PC-9 (cell line): ENCODE measurements at regions not wholly inside any gene's neighbourhood (a gene's known extent, or its start where the extent isn't known, plus 50 kb on each side); places are given as distances from the start of the nearest gene placed in this dataset.

Experiments used
- BruUV-seq: library from RNA; stranded (reverse); fragments of 400-500 nt; replicated peaks from 2 replicates; lab custom pipeline; 2021; lab: Mats Ljungman, UMichigan
- CTCF ChIA-PET: fragments of 300-600 bp; sonication (Branson Sonifier 250); formaldehyde crosslinking; loops from one replicate; lab custom pipeline; 2022; ENCODE audit warnings: antibody characterized with exemption; lab: Charles Lee
- POLR2A ChIA-PET: fragments of 300-600 bp; sonication (Branson Sonifier 250); formaldehyde crosslinking; loops from one replicate; lab custom pipeline; 2022; ENCODE audit warnings: antibody characterized with exemption; ENCODE audit not compliant: unreplicated experiment; lab: Charles Lee
- DNase-seq, 2 experiments: peaks; one replicate each; pipeline versions ENCODE4 v3.0.0 to v3.0.0-alpha.2; 2015 to 2022; ENCODE audit warnings: mixed read lengths in 1 of 2
- H2AFZ ChIP-seq: fragments of 200-600 bp; sonication (generic); 2 replicates; pipeline ENCODE4 v1.8.1; 2017; ENCODE audit warnings: antibody characterized with exemption
- H3F3A ChIP-seq: fragments of 200-600 bp; sonication (generic); 2 replicates; pipeline ENCODE4 v1.8.1; 2017; ENCODE audit warnings: antibody characterized with exemption, mild to moderate bottlenecking, low read depth; ENCODE audit not compliant: insufficient read depth
- H3K27ac ChIP-seq: fragments of 200-600 bp; sonication (generic); 2 replicates; pipeline ENCODE4 v1.6.1; 2016; ENCODE audit warnings: mixed run types
- H3K27me3 ChIP-seq: fragments of 200-600 bp; sonication (generic); 2 replicates; pipeline ENCODE4 v1.6.1; 2016; ENCODE audit warnings: low read depth, mixed run types; ENCODE audit not compliant: insufficient read depth
- H3K36me3 ChIP-seq: fragments of 200-600 bp; sonication (generic); 2 replicates; pipeline ENCODE4 v1.6.1; 2016; ENCODE audit warnings: low read depth, mixed run types
- H3K4me1 ChIP-seq: fragments of 200-600 bp; sonication (generic); replicated peaks from 2 replicates; pipeline ENCODE4 v1.6.1; 2016; ENCODE audit warnings: mixed run types; ENCODE audit not compliant: insufficient read depth
- H3K4me2 ChIP-seq: fragments of 200-600 bp; sonication (generic); 2 replicates; pipeline ENCODE4 v1.6.1; 2017; ENCODE audit warnings: mixed run types
- H3K4me3 ChIP-seq: fragments of 200-600 bp; sonication (generic); 2 replicates; pipeline ENCODE4 v1.6.1; 2016; ENCODE audit warnings: mixed run types
- H3K79me2 ChIP-seq: fragments of 200-600 bp; sonication (generic); 2 replicates; pipeline ENCODE4 v1.6.1; 2017; ENCODE audit warnings: low read depth, mixed run types
- H3K9me2 ChIP-seq: fragments of 200-600 bp; sonication (generic); 2 replicates; pipeline ENCODE4 v1.8.1; 2017; ENCODE audit warnings: mild to moderate bottlenecking; ENCODE audit not compliant: insufficient read depth
- H3K9me3 ChIP-seq: fragments of 200-600 bp; sonication (generic); 2 replicates; pipeline ENCODE4 v1.8.1; 2016; ENCODE audit warnings: low read depth; ENCODE audit not compliant: insufficient read depth
- H4K20me1 ChIP-seq: fragments of 200-600 bp; sonication (generic); 2 replicates; pipeline ENCODE4 v1.8.1; 2017; ENCODE audit not compliant: insufficient read depth
- EZH2 ChIP-seq: fragments of 200-600 bp; sonication (generic); IDR thresholded peaks from 2 replicates; pipeline ENCODE4 v1.8.0; 2017; ENCODE audit warnings: antibody characterized with exemption, low read depth
- intact Hi-C: fragments of 100-400 bp; cut with micrococcal nuclease; formaldehyde crosslinking; loops from one replicate; pipeline ENCODE4 v1.10.0; 2022; ENCODE audit not compliant: unreplicated experiment
- TF ChIP-seq, protein P1 (sequence below): fragments of 200-600 bp; sonication (generic); conservative IDR thresholded peaks from 2 replicates; pipeline ENCODE4 v1.6.1; 2017; ENCODE audit warnings: mixed run types, antibody characterized with exemption, mild to moderate bottlenecking, moderate library complexity

DNA sequence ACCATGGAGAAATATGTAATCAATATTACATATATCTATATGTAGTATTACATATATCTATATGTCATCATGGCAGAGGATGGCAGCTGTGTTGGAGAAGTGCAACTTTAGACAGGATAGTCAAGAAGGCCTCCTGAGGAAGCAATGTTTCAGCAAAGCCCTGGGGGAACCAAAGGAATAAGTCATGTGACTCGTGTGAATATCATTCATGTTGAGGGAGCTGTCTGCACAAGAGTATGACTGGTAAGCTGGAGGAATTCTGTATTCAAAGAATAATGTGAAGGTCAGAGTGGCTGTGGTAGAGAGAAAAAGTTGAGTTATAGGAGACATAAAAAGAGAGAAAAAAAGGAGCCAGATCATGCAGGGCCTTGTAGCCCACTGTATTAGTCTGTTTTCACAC, 92.9 kb upstream of the EDNRA start:
- Histone ChIP-seq H2AFZ (no peak overlapping the region), H3K9me2 (no peaks in the 10 kb centered on the region), H3K9me3 (no peaks in the 10 kb centered on the region), H3K27ac (no peak overlapping the region), H3K36me3 (no peaks in the 10 kb centered on the region), H3K79me2 (no peaks in the 10 kb centered on the region), H3K4me3 (no peak overlapping the region), H3K4me1 (no peaks in the 10 kb centered on the region), H3K27me3 (no peaks in the 10 kb centered on the region), H3K4me2 (no peak overlapping the region), H4K20me1 (no peaks in the 10 kb centered on the region), H3F3A (no peaks in the 10 kb centered on the region)
- no peak for DNase-seq
- TF ChIP-seq, protein P1, sequence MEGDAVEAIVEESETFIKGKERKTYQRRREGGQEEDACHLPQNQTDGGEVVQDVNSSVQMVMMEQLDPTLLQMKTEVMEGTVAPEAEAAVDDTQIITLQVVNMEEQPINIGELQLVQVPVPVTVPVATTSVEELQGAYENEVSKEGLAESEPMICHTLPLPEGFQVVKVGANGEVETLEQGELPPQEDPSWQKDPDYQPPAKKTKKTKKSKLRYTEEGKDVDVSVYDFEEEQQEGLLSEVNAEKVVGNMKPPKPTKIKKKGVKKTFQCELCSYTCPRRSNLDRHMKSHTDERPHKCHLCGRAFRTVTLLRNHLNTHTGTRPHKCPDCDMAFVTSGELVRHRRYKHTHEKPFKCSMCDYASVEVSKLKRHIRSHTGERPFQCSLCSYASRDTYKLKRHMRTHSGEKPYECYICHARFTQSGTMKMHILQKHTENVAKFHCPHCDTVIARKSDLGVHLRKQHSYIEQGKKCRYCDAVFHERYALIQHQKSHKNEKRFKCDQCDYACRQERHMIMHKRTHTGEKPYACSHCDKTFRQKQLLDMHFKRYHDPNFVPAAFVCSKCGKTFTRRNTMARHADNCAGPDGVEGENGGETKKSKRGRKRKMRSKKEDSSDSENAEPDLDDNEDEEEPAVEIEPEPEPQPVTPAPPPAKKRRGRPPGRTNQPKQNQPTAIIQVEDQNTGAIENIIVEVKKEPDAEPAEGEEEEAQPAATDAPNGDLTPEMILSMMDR: no peak
- TF ChIP-seq EZH2: no peak
- no TSS peak for BruUV-seq
- intact Hi-C loops: no loop called here
- CTCF ChIA-PET: no interaction called here
- POLR2A ChIA-PET: no interaction called here

DNA sequence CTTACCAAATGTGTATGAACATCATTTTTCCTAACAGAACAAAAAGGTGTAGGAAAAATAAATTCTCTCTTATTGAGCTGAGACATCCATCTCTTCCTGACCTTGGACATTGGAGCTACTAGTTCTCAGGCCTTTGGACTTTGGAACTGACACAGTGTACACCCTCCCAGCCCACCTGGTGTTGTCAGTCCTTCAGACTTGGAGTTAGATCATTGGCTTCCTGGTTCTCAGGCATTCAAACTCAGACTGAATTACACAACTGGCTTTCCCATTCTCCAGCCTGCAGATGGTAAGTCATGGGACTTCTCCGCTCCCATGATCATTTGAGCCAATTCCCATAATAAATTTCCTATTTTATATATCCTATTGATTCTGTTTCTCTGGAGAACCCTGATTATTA, 84.8 kb upstream of the EDNRA start:
- no TSS peak for BruUV-seq
- Histone ChIP-seq H4K20me1 (no peaks in the 10 kb centered on the region), H3K27me3 (no peaks in the 10 kb centered on the region)

DNA sequence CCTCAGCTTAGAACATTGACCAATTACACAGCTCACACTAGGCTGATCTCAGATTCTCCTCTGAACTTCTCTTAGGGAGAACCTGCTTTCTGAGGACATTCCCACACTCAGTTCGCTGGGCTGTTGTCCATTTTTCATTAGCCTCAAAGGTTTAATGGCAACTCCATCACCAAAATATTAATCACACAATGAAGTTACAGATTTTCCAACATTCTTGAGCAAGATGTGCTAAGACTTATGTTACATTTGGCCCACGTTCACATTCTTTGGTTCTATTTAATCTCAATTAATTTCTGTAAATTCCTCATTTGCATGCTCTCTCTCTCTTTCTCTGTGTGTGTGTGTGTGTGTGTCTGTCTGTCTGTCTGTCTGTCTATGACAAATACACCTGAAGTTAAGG, 82.3 kb upstream of the EDNRA start:
- Histone ChIP-seq H3K27me3 (no peaks in the 10 kb centered on the region), H3K4me2 (no peak overlapping the region), H2AFZ (no peak overlapping the region), H3F3A (no peaks in the 10 kb centered on the region), H3K27ac (no peak overlapping the region), H3K36me3 (no peaks in the 10 kb centered on the region), H3K9me2 (no peaks in the 10 kb centered on the region), H3K4me3 (no peak overlapping the region), H3K79me2 (no peaks in the 10 kb centered on the region), H4K20me1 (no peaks in the 10 kb centered on the region), H3K4me1 (no peaks in the 10 kb centered on the region), H3K9me3 (no peaks in the 10 kb centered on the region)
- intact Hi-C loops: no loop called here
- no peak for TF ChIP-seq EZH2
- TF ChIP-seq, protein P1: no peak
- DNase-seq: no peak
- CTCF ChIA-PET: no interaction called here
- BruUV-seq: no TSS peak
- POLR2A ChIA-PET: no interaction called here

More for the DNA sequence above, 84.8 kb upstream of the EDNRA start:
- H3K4me2 ChIP-seq: no peak overlapping the region
- H3K9me3 ChIP-seq: no peaks in the 10 kb centered on the region
- H3K4me3 ChIP-seq: no peak overlapping the region
- no peak overlapping the region for H3K27ac ChIP-seq
- ChIA-PET POLR2A (interaction anchor here (0.6 kb wide), 1 partner anchor 19 kb away, joined by 7 read pairs; no protein-coding TSS in a partner anchor), CTCF (no interaction called here)
- TF ChIP-seq, protein P1: no peak
- H3K36me3 ChIP-seq: no peaks in the 10 kb centered on the region
- no peak overlapping the region for H2AFZ ChIP-seq
- no peaks in the 10 kb centered on the region for H3K4me1 ChIP-seq
- H3K9me2 ChIP-seq: no peaks in the 10 kb centered on the region
- intact Hi-C loops: no loop called here
- H3F3A ChIP-seq: no peaks in the 10 kb centered on the region
- DNase-seq: no peak
- no peaks in the 10 kb centered on the region for H3K79me2 ChIP-seq
